ENCODE measurements at regions not wholly inside any gene's neighbourhood (a gene's known extent, or its start where the extent isn't known, plus 50 kb on each side); places are given as distances from the start of the nearest gene placed in this dataset.

- TF ChIP-seq FOXJ3 (CRISPR knock-in tag; IDR thresholded peaks at IDR 0.05) (no peak), SIN3A (IDR thresholded peaks at IDR 0.05; ENCODE audit: borderline replicate concordance, low read depth, low read length) (no peak), CHD2 (IDR thresholded peaks at IDR 0.05; ENCODE audit: low read length, partially characterized antibody) (no peak), CTCF (IDR thresholded peaks at IDR 0.05) (no peak), MAX (IDR thresholded peaks at IDR 0.05; ENCODE audit: low read depth) (no peak), RCOR1 (IDR thresholded peaks at IDR 0.05; ENCODE audit: low read length) (no peak), RFX5 (IDR thresholded peaks at IDR 0.05; ENCODE audit: low read length) (no peak), PBX3 (IDR thresholded peaks at IDR 0.05) (no peak), EP300 (IDR thresholded peaks at IDR 0.05; ENCODE audit: borderline replicate concordance in 1 of 2, low read depth in 1 of 2, low read length in 1 of 2) (no peak)
Measured at GRCh38 chr13:75913925-75914324, 277.8 kb downstream of the LMO7 start.
